Endothelial cell of umbilical vein (primary cell): ENCODE measurements at regions not wholly inside any gene's neighbourhood (a gene's known extent, or its start where the extent isn't known, plus 50 kb on each side); places are given as distances from the start of the nearest gene placed in this dataset.

Experiments
- BruUV-seq: library from RNA; stranded (reverse); fragments of 400-500 nt; replicated peaks from 2 replicates; lab custom pipeline; 2021; lab: Mats Ljungman, UMichigan
- CTCF ChIA-PET: fragments of 300-600, 350-600 bp; sonication (Branson Sonifier 250); formaldehyde crosslinking; loops from one replicate; lab custom pipeline; 2021; ENCODE audit warnings: antibody characterized with exemption, inconsistent platforms; lab: Charles Lee
- POLR2A ChIA-PET: fragments of 300-600, 350-600 bp; sonication (Branson Sonifier 250); formaldehyde crosslinking; loops from one replicate; lab custom pipeline; 2021; ENCODE audit warnings: antibody characterized with exemption, inconsistent platforms; lab: Charles Lee
- DNase-seq: peaks from one replicate; pipeline ENCODE4 v3.0.0-alpha.2; 2011; ENCODE audit warnings: low read depth, low spot score
- FAIRE-seq: peaks from 2 replicates; lab custom pipeline; 2011; peaks lifted over from hg19 to GRCh38; lab: Jason Lieb, UNC
- H2AFZ ChIP-seq: 2 replicates; pipeline ENCODE4 v1.6.0; 2012; ENCODE audit warnings: low read depth, low read length, control low read depth, inconsistent platforms
- H3K27ac ChIP-seq: 2 replicates; pipeline ENCODE4 v1.5.1; 2011; ENCODE audit warnings: low read depth, mild to moderate bottlenecking, control low read depth, low read length, moderate library complexity; ENCODE audit not compliant: insufficient read depth
- H3K27me3 ChIP-seq, 2 experiments: 2 replicates each; pipeline versions ENCODE4 v1.6.0 to v1.6.1; 2011; ENCODE audit warnings: low read length in 2 of 2, mixed read lengths in 1 of 2; ENCODE audit not compliant: control insufficient read depth in 2 of 2, insufficient read depth in 2 of 2
- H3K36me3 ChIP-seq, 2 experiments: 2 replicates in 1 of 2; 3 replicates in 1 of 2; pipeline ENCODE4 v1.5.1; 2011; ENCODE audit warnings: low read length in 2 of 2, mild to moderate bottlenecking in 1 of 2, moderate library complexity in 1 of 2; ENCODE audit not compliant: control insufficient read depth in 2 of 2, insufficient read depth in 2 of 2; ENCODE audit errors: extremely low read depth in 1 of 2
- H3K4me1 ChIP-seq: 3 replicates; pipeline ENCODE4 v1.5.1; 2011; ENCODE audit warnings: mild to moderate bottlenecking, low read length; ENCODE audit not compliant: control insufficient read depth, insufficient read depth; ENCODE audit errors: extremely low read depth
- H3K4me2 ChIP-seq: 2 replicates; pipeline ENCODE4 v1.6.1; 2011; ENCODE audit warnings: low read length, control low read depth, mixed read lengths; ENCODE audit not compliant: insufficient read depth
- H3K4me3 ChIP-seq, 3 experiments: fragments of 200-600 bp in 1 of 3; sonication (generic), shearing (Covaris generic) in 1 of 3; replicated peaks in 1 of 3; 2 replicates each; pipeline ENCODE4 v1.5.1; 2011 to 2016; ENCODE audit warnings: control low read depth in 3 of 3, low read length in 3 of 3, mild to moderate bottlenecking in 2 of 3, inconsistent platforms in 1 of 3, low read depth in 1 of 3, moderate library complexity in 1 of 3; ENCODE audit not compliant: insufficient read depth in 1 of 3
- H3K79me2 ChIP-seq: 2 replicates; pipeline ENCODE4 v1.6.0; 2012; ENCODE audit warnings: low read length, inconsistent platforms; ENCODE audit not compliant: control insufficient read depth, insufficient read depth
- H3K9ac ChIP-seq: replicated peaks from 2 replicates; pipeline ENCODE3; 2011; ENCODE audit warnings: low read length, control low read depth; ENCODE audit not compliant: insufficient read depth; ENCODE audit errors: extremely low read depth
- H3K9me1 ChIP-seq: replicated peaks from 3 replicates; pipeline ENCODE4 v1.6.0; 2011; ENCODE audit warnings: mild to moderate bottlenecking, low read length; ENCODE audit not compliant: control insufficient read depth, insufficient read depth; ENCODE audit errors: extremely low read depth
- H3K9me3 ChIP-seq: replicated peaks from 2 replicates; pipeline ENCODE4 v1.5.1; 2012; ENCODE audit warnings: low read length, inconsistent platforms; ENCODE audit not compliant: control insufficient read depth, insufficient read depth
- H4K20me1 ChIP-seq: replicated peaks from 2 replicates; pipeline ENCODE3; 2011; ENCODE audit warnings: mild to moderate bottlenecking, low read length; ENCODE audit not compliant: control insufficient read depth, insufficient read depth; ENCODE audit errors: extremely low read depth
- EZH2 ChIP-seq: IDR thresholded peaks from 2 replicates; pipeline ENCODE4 v1.6.1; 2012; ENCODE audit warnings: borderline replicate concordance, low read depth, mild to moderate bottlenecking, moderate library complexity, low read length, inconsistent platforms; ENCODE audit not compliant: severe bottlenecking
- FOS ChIP-seq: IDR thresholded peaks from 2 replicates; pipeline ENCODE4 v1.6.1; 2011; ENCODE audit warnings: mild to moderate bottlenecking, low read length, moderate library complexity, borderline replicate concordance; ENCODE audit not compliant: insufficient read depth
- GATA2 ChIP-seq: IDR thresholded peaks from 2 replicates; pipeline ENCODE4 v1.7.0; 2011; ENCODE audit warnings: low read depth, mild to moderate bottlenecking, moderate library complexity, mixed read lengths, low read length; ENCODE audit not compliant: insufficient read length, insufficient read depth
- JUN ChIP-seq: IDR thresholded peaks from 2 replicates; pipeline ENCODE4 v1.6.1; 2011; ENCODE audit warnings: borderline replicate concordance, low read depth; ENCODE audit not compliant: insufficient read length, insufficient read depth
- MYC ChIP-seq: IDR thresholded peaks from one replicate; pipeline ENCODE4 v1.6.1; 2011; ENCODE audit warnings: mild to moderate bottlenecking, low read depth, low read length
- POLR2A ChIP-seq: IDR thresholded peaks from 2 replicates; pipeline ENCODE4 v1.6.1; 2012; ENCODE audit warnings: low read depth, mild to moderate bottlenecking, control low read depth, low read length
- POLR2AphosphoS5 ChIP-seq: IDR thresholded peaks from 2 replicates; pipeline ENCODE4 v1.6.1; 2012; ENCODE audit warnings: low read depth, mild to moderate bottlenecking, control low read depth, low read length, moderate library complexity; ENCODE audit not compliant: insufficient read depth
- dilution Hi-C: fragments of 300-500 bp; cut with MboI; formaldehyde crosslinking; loops from one replicate; pipeline ENCODE4 v1.15.0; 2019; ENCODE audit warnings: low sequenced_read_pairs; ENCODE audit not compliant: extremely low pct_ligation_motif_present
- intact Hi-C: fragments of 100-400 bp; cut with micrococcal nuclease; formaldehyde crosslinking; loops from one replicate; pipeline ENCODE4 v1.10.0; 2022
- TF ChIP-seq, protein P1 (sequence below), 2 donors: IDR thresholded peaks; 1 replicate in 1 of 2; 2 replicates in 1 of 2; pipeline ENCODE4 v1.5.1; 2011; ENCODE audit warnings: low read length in 2 of 2, mild to moderate bottlenecking in 2 of 2, moderate library complexity in 2 of 2, control low read depth in 1 of 2, inconsistent platforms in 1 of 2, low read depth in 1 of 2; ENCODE audit not compliant: insufficient read depth in 1 of 2; ENCODE audit errors: extremely low read depth in 1 of 2
- TF ChIP-seq, protein P2 (sequence below): IDR thresholded peaks from 2 replicates; pipeline ENCODE4 v1.6.1; 2011; ENCODE audit not compliant: insufficient read depth, insufficient read length

DNA sequence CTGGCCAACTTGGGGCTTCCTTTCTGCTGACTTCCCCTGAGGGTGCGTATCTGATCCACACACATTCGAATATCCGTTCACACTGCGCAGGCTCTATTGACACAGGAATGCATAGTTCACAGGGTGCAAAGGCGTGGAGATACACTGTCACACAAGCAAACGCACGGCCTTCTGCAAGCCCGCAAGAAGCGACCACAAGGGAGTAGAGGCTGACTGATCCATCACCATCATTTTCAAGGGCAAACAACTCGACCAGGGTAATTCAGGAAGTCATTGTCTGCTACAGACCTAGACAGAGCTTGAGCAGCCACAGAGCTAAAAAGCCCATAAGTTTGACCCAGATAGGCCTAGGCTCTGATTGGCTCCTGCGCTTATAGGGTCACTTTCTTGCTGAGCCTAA, 392.3 kb downstream of the MN1 start:
- H4K20me1 ChIP-seq = no peaks in the 10 kb centered on the region

DNA sequence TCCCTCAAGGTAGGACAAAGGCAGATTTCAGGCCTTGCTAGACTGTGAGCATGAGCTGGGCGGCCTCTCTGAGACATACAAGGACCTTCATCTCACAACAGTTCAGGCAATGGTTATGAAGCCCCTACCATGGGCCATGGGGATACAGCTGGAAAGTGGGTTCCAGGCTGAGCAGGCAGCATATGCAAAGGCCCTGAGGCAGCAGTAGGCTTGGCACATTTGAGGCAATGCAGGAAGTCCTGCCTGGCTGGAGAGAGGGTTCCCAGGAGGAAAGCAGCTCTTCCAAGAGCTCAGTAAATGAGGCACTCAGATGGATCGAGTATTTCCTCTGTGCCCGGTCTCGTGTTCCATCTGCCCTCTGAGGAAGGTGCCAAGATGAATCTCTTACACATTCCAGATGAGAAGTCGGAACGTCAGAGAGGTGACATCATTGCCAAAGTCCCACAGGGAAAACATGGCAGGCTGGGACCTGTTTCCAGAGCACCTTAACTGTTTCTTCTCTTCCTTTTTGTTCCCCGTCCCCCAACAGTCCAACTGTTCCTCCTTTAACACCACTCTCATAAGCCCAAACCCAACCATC, 388.6 kb downstream of the MN1 start:
- FAIRE-seq (no peak), DNase-seq (no peak)
- Histone ChIP-seq H3K27ac (no peak overlapping the region), H3K9ac (no peak overlapping the region), H3K9me1 (no peaks in the 10 kb centered on the region), H4K20me1 (no peaks in the 10 kb centered on the region), H3K27me3 (peaks cover 4 to 10% of the 10 kb centered on the region in 2 experiments), H3K79me2 (no peaks in the 10 kb centered on the region), H3K36me3 (no peaks in the 10 kb centered on the region), H3K4me1 (peaks cover 11% of the 10 kb centered on the region), H3K4me2 (no peak overlapping the region), H2AFZ (no peak overlapping the region), H3K9me3 (no peaks in the 10 kb centered on the region), H3K4me3 (no peak overlapping the region)
- ChIA-PET CTCF (no interaction called here), POLR2A (no interaction called here)
- BruUV-seq = no TSS peak
- TF ChIP-seq EZH2 (no peak), JUN (no peak), POLR2AphosphoS5 (no peak), FOS (no peak), POLR2A (no peak), GATA2 (no peak), MYC (no peak)
- TF ChIP-seq, protein P1, sequence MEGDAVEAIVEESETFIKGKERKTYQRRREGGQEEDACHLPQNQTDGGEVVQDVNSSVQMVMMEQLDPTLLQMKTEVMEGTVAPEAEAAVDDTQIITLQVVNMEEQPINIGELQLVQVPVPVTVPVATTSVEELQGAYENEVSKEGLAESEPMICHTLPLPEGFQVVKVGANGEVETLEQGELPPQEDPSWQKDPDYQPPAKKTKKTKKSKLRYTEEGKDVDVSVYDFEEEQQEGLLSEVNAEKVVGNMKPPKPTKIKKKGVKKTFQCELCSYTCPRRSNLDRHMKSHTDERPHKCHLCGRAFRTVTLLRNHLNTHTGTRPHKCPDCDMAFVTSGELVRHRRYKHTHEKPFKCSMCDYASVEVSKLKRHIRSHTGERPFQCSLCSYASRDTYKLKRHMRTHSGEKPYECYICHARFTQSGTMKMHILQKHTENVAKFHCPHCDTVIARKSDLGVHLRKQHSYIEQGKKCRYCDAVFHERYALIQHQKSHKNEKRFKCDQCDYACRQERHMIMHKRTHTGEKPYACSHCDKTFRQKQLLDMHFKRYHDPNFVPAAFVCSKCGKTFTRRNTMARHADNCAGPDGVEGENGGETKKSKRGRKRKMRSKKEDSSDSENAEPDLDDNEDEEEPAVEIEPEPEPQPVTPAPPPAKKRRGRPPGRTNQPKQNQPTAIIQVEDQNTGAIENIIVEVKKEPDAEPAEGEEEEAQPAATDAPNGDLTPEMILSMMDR (IDR thresholded peaks at IDR 0.05; ENCODE audit: extremely low read depth in 1 of 2, insufficient read depth in 1 of 2, low read depth in 1 of 2, low read length in 2 of 2) = no peak
- TF ChIP-seq, protein P2, sequence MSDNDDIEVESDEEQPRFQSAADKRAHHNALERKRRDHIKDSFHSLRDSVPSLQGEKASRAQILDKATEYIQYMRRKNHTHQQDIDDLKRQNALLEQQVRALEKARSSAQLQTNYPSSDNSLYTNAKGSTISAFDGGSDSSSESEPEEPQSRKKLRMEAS = no peak
- intact Hi-C loops (no loop called here), dilution Hi-C loops (no loop called here)

More for the DNA sequence above, 392.3 kb downstream of the MN1 start:
- Histone ChIP-seq H3K9ac (no peak overlapping the region), H3K9me1 (no peaks in the 10 kb centered on the region), H3K27ac (no peak overlapping the region), H3K4me1 (no peaks in the 10 kb centered on the region), H2AFZ (no peak overlapping the region), H3K79me2 (no peaks in the 10 kb centered on the region), H3K4me3 (no peak overlapping the region), H3K9me3 (no peaks in the 10 kb centered on the region), H3K4me2 (no peak overlapping the region), H3K27me3 (peaks cover 3 to 10% of the 10 kb centered on the region in 2 experiments), H3K36me3 (no peaks in the 10 kb centered on the region)
- ChIA-PET POLR2A (no interaction called here), CTCF (interaction anchor here (0.6 to 2.7 kb wide), 7 partner anchors 11 to 653 kb away, joined by 3 to 16 read pairs (median 3); no protein-coding TSS in a partner anchor)
- FAIRE-seq (peak; percentile 83), DNase-seq (peak; percentile 30)
- no peak for TF ChIP-seq EZH2
- TF ChIP-seq, protein P1 (IDR thresholded peaks at IDR 0.05; ENCODE audit: extremely low read depth in 1 of 2, insufficient read depth in 1 of 2, low read depth in 1 of 2, low read length in 2 of 2) = peak; percentile 12 to 15
- dilution Hi-C loops (no loop called here), intact Hi-C loops (loop anchor here (5.0 to 10.0 kb wide), 2 partner anchors 168 to 596 kb away; no protein-coding TSS in a partner anchor)
- BruUV-seq = no TSS peak
